Upper lobe of left lung (tissue), 6 donors: ENCODE measurements at regions not wholly inside any gene's neighbourhood (a gene's known extent, or its start where the extent isn't known, plus 50 kb on each side); places are given as distances from the start of the nearest gene placed in this dataset.

Source experiments
- ATAC-seq, 2 donors: fragments of 200-7000 bp; cut with Tn5 transposase; one replicate each; pipeline ENCODE4 v1.9.1; 2022; ENCODE audit warnings: mild to moderate bottlenecking in 2 of 2, moderate library complexity in 2 of 2; ENCODE audit not compliant: low FRiP score in 2 of 2
- DNase-seq, 2 donors: peaks; one replicate each; pipeline ENCODE4 v3.0.0-alpha.2; 2019 to 2020
- H3K27ac ChIP-seq, 4 donors: fragments of 200-600 bp; sonication (generic); one replicate each; pipeline ENCODE4 v1.5.1; 2016 to 2019
- H3K27me3 ChIP-seq, 4 donors: fragments of 200-600 bp; sonication (generic); one replicate each; pipeline ENCODE4 v1.5.1; 2017 to 2019
- H3K36me3 ChIP-seq, 4 donors: fragments of 200-600 bp; sonication (generic); one replicate each; pipeline ENCODE4 v1.5.1; 2016 to 2019
- H3K4me1 ChIP-seq, 4 donors: fragments of 200-600 bp; sonication (generic); one replicate each; pipeline ENCODE4 v1.5.1; 2018 to 2019
- H3K4me3 ChIP-seq, 4 donors: fragments of 200-600 bp; sonication (generic); one replicate each; pipeline ENCODE4 v1.5.1; 2017 to 2019; ENCODE audit warnings: mild to moderate bottlenecking in 2 of 4, moderate library complexity in 1 of 4
- H3K9me3 ChIP-seq, 4 donors: fragments of 200-600 bp; sonication (generic); one replicate each; pipeline ENCODE4 v1.5.1; 2018 to 2019
- CTCF ChIP-seq, 6 experiments: fragments of 450-650 bp in 4 of 6; fragments of 200-600 bp in 2 of 6; sonication (generic) in 2 of 6; IDR thresholded peaks; one replicate each; pipeline ENCODE4 v1.5.1; 2016 to 2019; ENCODE audit warnings: antibody characterized with exemption in 6 of 6
- EP300 ChIP-seq, 4 donors: sonication (generic); formaldehyde crosslinking; IDR thresholded peaks; one replicate each; pipeline ENCODE4 v1.5.1; 2017; ENCODE audit warnings: antibody characterized with exemption in 4 of 4, control low read depth in 2 of 4
- POLR2A ChIP-seq, 4 donors: fragments of 450-650 bp; IDR thresholded peaks; one replicate each; pipeline ENCODE4 v1.5.1; 2016 to 2017; ENCODE audit warnings: antibody characterized with exemption in 4 of 4, mild to moderate bottlenecking in 2 of 4
- POLR2AphosphoS5 ChIP-seq, 2 donors: sonication (generic); formaldehyde crosslinking; IDR thresholded peaks; one replicate each; pipeline ENCODE4 v1.5.1; 2017; ENCODE audit warnings: antibody characterized with exemption in 2 of 2
- WGBS, 2 donors: methylation state at CpG; one replicate each; pipeline ENCODE4 v1.1.5; 2017 to 2018; 5-methylcytosine and 5-hydroxymethylcytosine counted together
- donor health status: DM: no; HTN: no; CAD: no; lungs with moderate emphysema.
- donor health status: DM: no; HTN: yes; CAD: no; lungs with severe emphysema.

GRCh38 chr5:174317256-174317894, 271.9 kb downstream of the NSG2 start:
- no peak overlapping the region for H3K4me3 ChIP-seq
- TF ChIP-seq EP300 (IDR thresholded peaks at IDR 0.05) = no peak
- TF ChIP-seq CTCF (IDR thresholded peaks at IDR 0.05) = peak in 5 of 6 experiments; percentile 14 to 58 (median 52)
- no peak for DNase-seq
- no peaks in the 10 kb centered on the region for H3K36me3 ChIP-seq
- H3K4me1 ChIP-seq = peaks cover 0 to 1% (median 0%) of the 10 kb centered on the region in 4 donors
- H3K27ac ChIP-seq = no peak overlapping the region
- WGBS, 2 donors = 18 to 22% methylated on average over 11 of the region's 11 CpGs
- peak; percentile 46 to 73 for ATAC-seq
- no peaks in the 10 kb centered on the region for H3K9me3 ChIP-seq
- H3K27me3 ChIP-seq = peaks cover 0 to 4% (median 0%) of the 10 kb centered on the region in 4 donors

- H3K36me3 ChIP-seq = no peaks in the 10 kb centered on the region
- no peaks in the 10 kb centered on the region for H3K27me3 ChIP-seq
- no peaks in the 10 kb centered on the region for H3K4me1 ChIP-seq
- no peaks in the 10 kb centered on the region for H3K9me3 ChIP-seq
- no peak overlapping the region for H3K4me3 ChIP-seq
- TF ChIP-seq POLR2A (IDR thresholded peaks at IDR 0.05) (no peak), POLR2AphosphoS5 (IDR thresholded peaks at IDR 0.05) (no peak), EP300 (IDR thresholded peaks at IDR 0.05) (no peak), CTCF (IDR thresholded peaks at IDR 0.05) (no peak)
- H3K27ac ChIP-seq = no peak overlapping the region
- DNase-seq (no peak), ATAC-seq (no peak)
Measured at GRCh38 chr5:174318578-174318977, 273.1 kb downstream of the NSG2 start.

GRCh38 chr5:174319551-174319950, 274.0 kb downstream of the NSG2 start:
- Histone ChIP-seq H3K4me1 (peaks cover 0 to 4% (median 0%) of the 10 kb centered on the region in 4 donors), H3K36me3 (no peaks in the 10 kb centered on the region), H3K27me3 (no peaks in the 10 kb centered on the region), H3K9me3 (no peaks in the 10 kb centered on the region), H3K4me3 (no peak overlapping the region), H3K27ac (no peak overlapping the region)
- DNase-seq (no peak), ATAC-seq (no peak)
- 83 to 93% methylated on average over 7 to 9 of the region's 9 CpGs for WGBS, 2 donors
- TF ChIP-seq POLR2AphosphoS5 (IDR thresholded peaks at IDR 0.05) (no peak), POLR2A (IDR thresholded peaks at IDR 0.05) (no peak), EP300 (IDR thresholded peaks at IDR 0.05) (no peak)

- no peaks in the 10 kb centered on the region for H3K9me3 ChIP-seq
- DNase-seq = no peak
- H3K4me1 ChIP-seq = peaks cover 0 to 4% (median 0%) of the 10 kb centered on the region in 4 donors
- no peak overlapping the region for H3K27ac ChIP-seq
- no peaks in the 10 kb centered on the region for H3K36me3 ChIP-seq
- no peak for TF ChIP-seq EP300 (IDR thresholded peaks at IDR 0.05)
- no peak for TF ChIP-seq POLR2AphosphoS5 (IDR thresholded peaks at IDR 0.05)
- TF ChIP-seq CTCF (IDR thresholded peaks at IDR 0.05) = no peak
- no peak for TF ChIP-seq POLR2A (IDR thresholded peaks at IDR 0.05)
- 47 to 75% methylated on average over 2 to 6 of the region's 6 CpGs for WGBS, 2 donors
- ATAC-seq = no peak
- no peaks in the 10 kb centered on the region for H3K27me3 ChIP-seq
- no peak overlapping the region for H3K4me3 ChIP-seq
Measured at GRCh38 chr5:174320051-174320450, 274.5 kb downstream of the NSG2 start.

- peak; percentile 41 to 54 for DNase-seq
- Histone ChIP-seq H3K4me1 (peaks cover 0 to 4% (median 0%) of the 10 kb centered on the region in 4 donors), H3K27me3 (no peaks in the 10 kb centered on the region), H3K4me3 (no peak overlapping the region), H3K36me3 (no peaks in the 10 kb centered on the region), H3K9me3 (no peaks in the 10 kb centered on the region), H3K27ac (no peak overlapping the region)
- ATAC-seq = no peak
- TF ChIP-seq CTCF (IDR thresholded peaks at IDR 0.05) (no peak), EP300 (IDR thresholded peaks at IDR 0.05) (no peak), POLR2A (IDR thresholded peaks at IDR 0.05) (no peak), POLR2AphosphoS5 (IDR thresholded peaks at IDR 0.05) (no peak)
- 5 to 7% methylated on average over 4 of the region's 4 CpGs for WGBS, 2 donors
Measured at GRCh38 chr5:174323878-174324281, 278.4 kb downstream of the NSG2 start.
